AG04450 (cell line): ENCODE measurements at regions not wholly inside any gene's neighbourhood (a gene's known extent, or its start where the extent isn't known, plus 50 kb on each side); places are given as distances from the start of the nearest gene placed in this dataset.

Source experiments
- CTCF ChIA-PET: fragments of 300-600, 350-600 bp; formaldehyde crosslinking; extraction: SDS; loops from one replicate; lab custom pipeline; 2022; ENCODE audit warnings: antibody characterized with exemption, inconsistent platforms; lab: Charles Lee
- POLR2A ChIA-PET: fragments of 350-600 bp; formaldehyde crosslinking; extraction: SDS; loops from one replicate; lab custom pipeline; 2021; ENCODE audit warnings: antibody characterized with exemption, inconsistent platforms; lab: Yijun Ruan, JAX
- DNase-seq: peaks from one replicate; pipeline ENCODE4 v3.0.0-alpha.2; 2011; ENCODE audit warnings: low read depth, low spot score
- H3K27ac ChIP-seq: one replicate; pipeline ENCODE4 v1.5.1; 2012; ENCODE audit warnings: low read depth, low read length, control low read depth
- H3K27me3 ChIP-seq: one replicate; pipeline ENCODE4 v1.6.0; 2012; ENCODE audit warnings: low read length; ENCODE audit not compliant: control insufficient read depth, insufficient read depth
- H3K4me3 ChIP-seq: 2 replicates; pipeline ENCODE4 v1.5.1; 2011; ENCODE audit warnings: mild to moderate bottlenecking, low read depth, low read length, control low read depth
- H3K9me3 ChIP-seq: 2 replicates; pipeline ENCODE4 v1.5.1; 2012; ENCODE audit warnings: low read length; ENCODE audit not compliant: control insufficient read depth, insufficient read depth
- TF ChIP-seq, protein P1 (sequence below): IDR thresholded peaks from 2 replicates; pipeline ENCODE4 v1.5.1; 2011; ENCODE audit warnings: low read depth, low read length, control low read depth, inconsistent platforms

DNA sequence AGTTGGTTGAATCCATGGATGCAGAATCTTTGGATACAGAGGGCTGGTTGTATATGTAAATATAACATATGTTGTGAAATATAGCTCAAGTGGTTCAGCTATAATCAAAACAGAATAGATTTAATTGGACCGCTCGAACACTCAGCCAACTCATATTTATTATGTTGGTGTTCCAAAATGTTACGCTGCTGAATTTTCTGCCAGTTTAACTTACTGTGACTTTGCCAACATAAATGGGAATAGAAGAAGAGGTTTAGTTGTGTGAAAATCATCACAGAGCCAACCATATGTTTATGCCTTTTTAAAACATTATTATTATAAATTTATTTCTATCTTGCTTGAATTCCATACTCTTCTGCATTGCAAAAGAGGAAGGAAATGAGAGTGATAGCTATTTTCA is 178.2 kb upstream of the FBXL7 start:
- H3K27ac ChIP-seq, result no peak overlapping the region

DNA sequence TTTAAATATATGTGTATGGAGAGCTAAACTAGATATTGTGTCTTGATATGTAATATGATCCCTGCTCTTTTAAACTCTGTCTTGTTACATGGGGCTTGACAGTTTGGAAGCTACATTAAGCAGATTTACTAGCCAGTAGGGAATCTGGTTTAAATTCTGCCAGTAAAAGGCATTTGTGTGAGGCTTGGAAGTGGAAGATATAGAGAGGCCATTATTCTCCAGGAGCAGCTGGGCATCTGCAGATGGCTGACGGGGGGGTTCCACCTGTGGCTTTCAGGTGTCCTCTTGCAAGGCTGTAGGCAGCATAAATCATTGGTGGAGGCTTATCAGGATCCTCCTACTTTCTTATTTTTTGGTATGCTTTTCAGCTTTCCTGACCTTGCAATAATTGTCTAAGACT is 179.1 kb upstream of the FBXL7 start:
- POLR2A ChIA-PET, result no interaction called here
- DNase-seq, result no peak

More for the DNA sequence above, 178.2 kb upstream of the FBXL7 start:
- DNase-seq, result no peak
- ChIA-PET POLR2A (no interaction called here), CTCF (no interaction called here)
- Histone ChIP-seq H3K27me3 (no peaks in the 10 kb centered on the region), H3K4me3 (no peak overlapping the region), H3K9me3 (no peaks in the 10 kb centered on the region)
- TF ChIP-seq, protein P1, sequence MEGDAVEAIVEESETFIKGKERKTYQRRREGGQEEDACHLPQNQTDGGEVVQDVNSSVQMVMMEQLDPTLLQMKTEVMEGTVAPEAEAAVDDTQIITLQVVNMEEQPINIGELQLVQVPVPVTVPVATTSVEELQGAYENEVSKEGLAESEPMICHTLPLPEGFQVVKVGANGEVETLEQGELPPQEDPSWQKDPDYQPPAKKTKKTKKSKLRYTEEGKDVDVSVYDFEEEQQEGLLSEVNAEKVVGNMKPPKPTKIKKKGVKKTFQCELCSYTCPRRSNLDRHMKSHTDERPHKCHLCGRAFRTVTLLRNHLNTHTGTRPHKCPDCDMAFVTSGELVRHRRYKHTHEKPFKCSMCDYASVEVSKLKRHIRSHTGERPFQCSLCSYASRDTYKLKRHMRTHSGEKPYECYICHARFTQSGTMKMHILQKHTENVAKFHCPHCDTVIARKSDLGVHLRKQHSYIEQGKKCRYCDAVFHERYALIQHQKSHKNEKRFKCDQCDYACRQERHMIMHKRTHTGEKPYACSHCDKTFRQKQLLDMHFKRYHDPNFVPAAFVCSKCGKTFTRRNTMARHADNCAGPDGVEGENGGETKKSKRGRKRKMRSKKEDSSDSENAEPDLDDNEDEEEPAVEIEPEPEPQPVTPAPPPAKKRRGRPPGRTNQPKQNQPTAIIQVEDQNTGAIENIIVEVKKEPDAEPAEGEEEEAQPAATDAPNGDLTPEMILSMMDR, result no peak

DNA sequence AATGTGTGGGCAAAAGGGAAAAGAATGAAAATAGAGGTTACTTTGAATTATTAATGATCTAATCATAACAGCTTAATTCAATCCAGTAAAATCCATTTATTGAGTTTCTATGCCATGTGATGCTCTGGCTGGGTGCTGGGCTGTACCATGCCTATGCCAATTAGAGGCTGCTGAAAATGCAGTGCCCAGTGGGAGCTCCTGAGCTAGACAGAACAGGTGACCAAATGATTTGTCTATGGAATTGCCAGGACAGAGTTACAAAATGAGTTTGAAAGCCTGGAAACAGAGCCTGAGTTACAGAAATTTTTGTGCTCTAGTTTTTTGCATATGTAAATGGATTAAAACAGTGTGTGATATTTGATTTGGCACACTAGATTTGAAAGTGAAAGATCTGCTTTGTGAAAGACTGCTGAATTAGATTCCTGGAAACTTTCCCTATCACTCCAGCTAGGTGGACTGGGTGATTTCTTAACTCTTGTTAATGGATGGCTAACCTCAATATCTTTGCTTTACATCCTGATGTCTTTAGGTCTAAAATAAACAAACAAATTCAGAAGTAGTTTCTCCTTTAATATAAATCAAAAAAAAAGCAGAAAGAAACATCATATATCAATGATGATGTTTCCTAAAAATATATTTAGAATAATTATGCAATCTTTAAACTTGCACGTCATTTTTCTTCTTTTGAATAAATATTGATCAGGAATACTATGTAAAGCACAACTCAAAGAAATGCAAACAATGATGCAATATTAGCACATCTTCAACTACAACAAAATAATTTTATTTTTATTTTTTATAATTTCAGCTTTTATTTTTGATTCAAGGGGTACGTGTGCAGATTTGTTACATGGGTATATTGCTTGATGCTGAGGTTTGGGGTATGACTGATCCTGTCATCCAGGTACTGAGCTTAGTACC is 194.8 kb upstream of the FBXL7 start:
- ChIA-PET POLR2A (no interaction called here), CTCF (no interaction called here)
- no peak overlapping the region for H3K27ac ChIP-seq
- no peaks in the 10 kb centered on the region for H3K9me3 ChIP-seq
- TF ChIP-seq, protein P1, result no peak
- no peak overlapping the region for H3K4me3 ChIP-seq
- no peaks in the 10 kb centered on the region for H3K27me3 ChIP-seq
- no peak for DNase-seq

More for the DNA sequence above, 179.1 kb upstream of the FBXL7 start:
- Histone ChIP-seq H3K4me3 (no peak overlapping the region), H3K27me3 (no peaks in the 10 kb centered on the region), H3K9me3 (no peaks in the 10 kb centered on the region), H3K27ac (no peak overlapping the region)
- CTCF ChIA-PET, result no interaction called here
- TF ChIP-seq, protein P1, result no peak

DNA sequence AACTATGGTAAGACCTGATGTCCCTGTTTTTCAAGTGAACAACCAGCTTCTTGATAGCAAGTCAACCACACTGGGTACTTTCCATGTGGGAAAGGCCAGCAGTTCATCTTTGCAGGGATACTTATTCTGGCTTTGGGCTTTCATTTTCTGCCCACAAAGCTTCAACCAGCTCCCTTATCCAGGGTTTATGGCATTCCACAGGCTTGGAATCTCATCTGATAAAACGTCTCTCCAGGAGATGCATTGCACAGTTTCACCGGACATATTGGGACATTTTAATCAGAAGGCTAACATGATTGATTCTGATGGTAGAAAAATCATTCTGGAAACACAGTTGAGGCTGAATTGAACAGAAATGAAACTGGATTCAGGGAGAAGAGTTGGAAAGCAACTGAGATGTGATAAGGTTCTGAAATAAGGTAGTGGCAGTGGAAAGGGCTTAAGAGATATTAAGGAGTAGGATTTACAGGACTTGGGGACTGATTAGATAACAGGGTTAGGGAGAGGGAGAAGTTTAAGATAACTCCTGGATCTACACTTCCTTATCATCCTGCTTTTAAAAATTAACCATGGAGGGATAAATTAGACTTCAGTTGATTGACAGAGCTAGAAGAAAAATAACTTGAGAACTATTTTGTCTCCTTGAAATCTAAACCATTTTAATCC is 195.8 kb upstream of the FBXL7 start:
- TF ChIP-seq, protein P1, result no peak
- DNase-seq, result no peak
- H3K27me3 ChIP-seq, result no peaks in the 10 kb centered on the region
- H3K9me3 ChIP-seq, result no peaks in the 10 kb centered on the region
- CTCF ChIA-PET, result no interaction called here
- no peak overlapping the region for H3K27ac ChIP-seq
- no peak overlapping the region for H3K4me3 ChIP-seq
- POLR2A ChIA-PET, result no interaction called here

DNA sequence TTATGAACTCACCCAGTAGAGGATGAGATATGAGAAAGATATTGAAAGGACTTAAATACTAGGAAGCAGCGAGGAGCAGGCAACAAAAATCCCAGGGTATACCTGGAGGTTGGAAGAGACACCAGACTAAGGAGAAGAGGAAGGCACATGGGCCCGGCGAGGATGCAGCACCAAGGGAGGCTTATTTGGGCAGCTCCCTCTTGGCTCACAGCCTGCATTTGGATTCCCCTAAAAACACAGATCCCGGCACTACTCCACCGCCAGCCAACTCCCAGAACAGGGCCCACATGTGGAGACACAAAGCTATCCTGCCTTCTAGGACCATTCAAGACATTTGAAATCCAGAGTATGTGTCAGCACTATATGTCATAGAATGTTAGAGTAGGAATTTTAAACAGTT is 199.8 kb upstream of the FBXL7 start:
- POLR2A ChIA-PET, result no interaction called here

More for the DNA sequence above, 199.8 kb upstream of the FBXL7 start:
- Histone ChIP-seq H3K27me3 (no peaks in the 10 kb centered on the region), H3K9me3 (no peaks in the 10 kb centered on the region), H3K27ac (no peak overlapping the region), H3K4me3 (no peak overlapping the region)
- no peak for DNase-seq
- CTCF ChIA-PET, result no interaction called here
- TF ChIP-seq, protein P1, result no peak
